SIG-M5 treated with dmso at 0.1 percent for 504 hours (cell line): ENCODE measurements at regions not wholly inside any gene's neighbourhood (a gene's known extent, or its start where the extent isn't known, plus 50 kb on each side); places are given as distances from the start of the nearest gene placed in this dataset.
"Not testable (repeated sequence)": the region's sequence is repeated elsewhere in the genome, so short reads cannot be mapped to it uniquely, and the experiment has no call there.

Experiments
- DNase-seq: peaks from one replicate; lab custom pipeline; 2025; ENCODE audit not compliant: unreplicated experiment; lab: John Stamatoyannopoulos, UW

DNA sequence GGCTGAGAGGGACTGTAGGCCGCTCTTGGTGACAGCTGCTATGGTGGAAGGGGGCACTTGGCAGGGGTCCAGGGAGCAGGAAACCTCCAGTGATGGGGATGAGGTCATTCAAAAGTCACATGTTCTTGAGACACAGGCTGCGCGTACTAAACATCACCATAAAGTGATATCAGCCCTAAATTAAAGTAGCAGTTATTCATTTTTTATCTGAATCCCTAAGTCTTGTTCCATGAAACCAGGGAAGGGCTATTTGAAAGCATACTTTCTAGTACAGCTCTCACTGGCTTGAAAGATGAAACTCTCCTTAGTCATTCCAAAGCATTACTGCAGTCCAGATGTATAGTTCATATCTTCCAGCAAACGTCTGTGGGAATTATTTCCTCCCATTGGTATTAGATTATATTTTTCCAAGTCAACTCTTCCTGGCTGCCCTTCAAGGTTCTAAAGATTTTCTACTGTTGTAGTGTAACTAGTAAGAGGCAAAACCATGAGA, 373.1 kb downstream of the CD109 start:
- DNase-seq: no peak

- no peak for DNase-seq
Measured at GRCh38 chr6:74066168-74066871, 370.3 kb downstream of the CD109 start.

DNA sequence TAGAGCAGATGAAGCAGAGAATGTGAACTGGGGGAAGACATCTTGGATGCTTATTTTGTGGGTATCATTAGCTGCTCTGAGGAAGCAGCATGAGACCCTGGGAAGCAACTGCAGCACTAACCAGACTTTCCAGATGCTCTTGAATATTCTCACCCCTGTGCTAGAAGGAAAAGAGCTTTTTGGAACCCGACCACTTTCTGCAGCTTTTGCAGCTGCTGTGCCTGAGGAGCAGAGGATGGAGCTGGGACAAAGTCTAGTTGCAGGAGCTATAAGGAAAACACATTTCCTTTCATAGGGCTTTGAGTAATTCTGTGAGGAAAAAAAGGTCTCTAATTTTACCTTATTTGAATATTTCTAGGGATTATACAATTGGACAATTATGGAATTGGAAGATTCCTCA, 369.7 kb downstream of the CD109 start:
- no peak for DNase-seq

GRCh38 chr6:74063391-74063790, 367.4 kb downstream of the CD109 start:
- DNase-seq: no peak

DNA sequence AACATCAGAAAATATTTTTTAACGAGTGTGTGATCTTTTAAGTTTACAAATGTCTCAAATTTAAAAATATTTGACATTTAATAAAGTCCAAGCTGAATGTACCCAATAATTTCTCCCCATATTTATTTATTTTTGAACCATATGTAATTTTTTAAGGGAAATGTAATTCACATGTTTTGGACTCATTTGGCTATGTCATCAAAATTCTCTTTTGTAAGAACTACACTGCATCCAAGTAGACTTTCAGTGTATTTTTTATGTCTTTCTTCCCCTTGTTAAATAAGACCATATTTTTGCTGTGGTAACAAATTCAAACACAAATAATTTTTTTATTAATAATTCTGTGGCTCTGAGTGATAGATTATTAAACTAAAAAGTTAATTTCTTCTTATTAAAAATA, 365.2 kb downstream of the CD109 start:
- DNase-seq: no peak

GRCh38 chr6:74060354-74060753, 364.4 kb downstream of the CD109 start:
- no peak for DNase-seq

DNA sequence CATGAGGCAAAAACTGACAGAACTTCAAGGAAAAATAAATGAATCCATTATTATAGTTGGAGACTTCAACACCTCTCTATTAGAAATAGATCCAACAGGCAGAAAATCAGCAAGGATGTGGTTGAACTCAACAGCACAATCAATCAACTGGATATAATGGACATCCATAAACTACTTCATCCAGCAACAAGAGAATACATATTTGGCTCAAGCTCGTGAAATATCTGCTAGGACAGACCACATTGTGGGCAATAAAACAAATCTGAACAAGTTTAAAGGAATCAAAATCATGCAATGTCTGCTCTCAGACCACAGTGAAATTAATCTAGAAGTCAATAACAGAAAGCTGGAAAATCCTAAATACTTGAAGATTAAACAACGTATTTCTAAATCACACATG, 362.6 kb downstream of the CD109 start:
- DNase-seq: no peak

DNA sequence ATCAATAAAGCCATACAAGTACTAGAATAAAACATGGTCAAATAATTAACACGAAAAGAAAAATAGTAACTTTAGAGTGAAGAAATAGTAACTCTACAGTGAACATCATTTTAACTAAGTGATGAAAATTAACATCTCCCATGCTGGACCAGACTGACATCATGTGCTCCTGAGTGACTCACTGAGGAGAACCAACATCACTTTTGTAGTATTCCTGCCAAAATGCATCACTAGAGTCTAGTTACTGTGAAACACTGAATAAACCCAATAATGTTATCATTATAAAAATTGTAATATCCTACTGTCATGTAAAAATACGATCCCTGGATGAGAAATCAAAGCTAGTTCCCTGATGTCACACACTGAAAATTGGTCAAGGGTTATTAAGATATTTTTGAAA, 361.3 kb downstream of the CD109 start:
- no peak for DNase-seq

DNA sequence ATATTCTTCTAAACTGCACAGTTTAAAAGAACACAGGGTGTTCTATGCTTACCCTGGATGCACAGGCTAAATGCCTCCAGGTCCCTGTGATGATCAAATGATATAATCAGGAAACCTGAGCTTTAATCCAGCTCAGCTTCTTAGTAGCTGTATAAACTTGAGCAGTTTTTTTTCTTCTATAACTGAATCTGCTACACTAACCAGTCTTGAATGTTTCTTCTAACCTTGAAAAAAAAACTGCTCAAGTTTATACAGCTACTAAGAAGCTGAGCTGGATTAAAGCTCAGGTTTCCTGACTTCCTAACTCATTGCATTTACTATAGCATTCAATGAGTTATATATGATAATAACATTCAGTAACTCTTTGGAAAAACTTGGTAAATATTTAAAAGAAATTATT, 358.2 kb downstream of the CD109 start:
- DNase-seq: no peak

DNA sequence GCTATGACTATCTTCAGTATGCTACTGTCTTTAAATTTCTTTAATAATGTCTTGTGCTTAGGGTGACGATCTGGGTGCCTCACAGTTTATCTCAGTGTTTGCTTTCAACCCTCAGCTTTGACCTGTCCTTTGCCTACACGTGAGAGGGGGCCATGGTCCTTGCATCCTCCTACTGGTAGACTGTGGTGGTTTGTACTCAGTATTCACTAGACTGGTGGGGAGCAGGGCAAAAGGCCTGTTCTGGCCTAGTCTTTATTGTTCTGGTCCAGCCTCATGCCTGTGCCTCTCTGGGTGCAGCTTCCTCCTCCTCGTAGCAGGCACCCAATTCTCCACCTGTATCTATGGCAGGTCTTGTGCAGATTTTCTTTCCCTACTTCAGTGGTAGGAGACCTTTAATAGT, 354.9 kb downstream of the CD109 start:
- no peak for DNase-seq

GRCh38 chr6:74048387-74048786, 352.4 kb downstream of the CD109 start:
- no peak for DNase-seq

DNA sequence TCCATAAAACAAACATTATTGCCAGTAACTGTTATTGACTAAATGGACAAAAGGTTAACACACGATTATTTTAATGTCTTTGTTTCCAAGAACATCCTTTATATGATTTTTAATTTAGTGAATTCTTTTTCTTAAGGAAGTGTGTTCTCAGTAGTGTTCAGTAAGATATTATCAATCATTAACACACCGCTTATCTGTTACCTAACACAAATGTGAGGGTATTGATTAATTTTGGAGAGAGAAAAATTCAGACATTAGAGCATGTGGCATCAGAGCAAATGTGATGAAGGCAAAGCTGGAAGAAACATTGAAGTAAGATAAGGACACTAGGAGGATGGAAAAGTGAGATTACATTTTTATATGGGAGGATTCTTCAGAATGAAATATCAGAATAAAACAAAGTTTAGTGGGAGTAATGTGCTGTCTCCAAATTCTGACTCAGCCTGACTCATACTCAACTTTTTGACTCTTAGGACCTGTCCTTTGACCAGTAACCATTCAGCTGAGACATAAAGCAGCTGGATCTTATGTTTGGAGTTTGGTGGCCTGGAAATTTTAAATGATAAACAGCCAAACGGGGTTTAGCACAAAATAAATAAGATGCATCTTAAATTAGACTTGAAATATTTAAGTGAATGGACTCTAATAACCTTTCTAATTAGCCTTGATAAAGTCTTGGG, 348.6 kb downstream of the CD109 start:
- no peak for DNase-seq

DNA sequence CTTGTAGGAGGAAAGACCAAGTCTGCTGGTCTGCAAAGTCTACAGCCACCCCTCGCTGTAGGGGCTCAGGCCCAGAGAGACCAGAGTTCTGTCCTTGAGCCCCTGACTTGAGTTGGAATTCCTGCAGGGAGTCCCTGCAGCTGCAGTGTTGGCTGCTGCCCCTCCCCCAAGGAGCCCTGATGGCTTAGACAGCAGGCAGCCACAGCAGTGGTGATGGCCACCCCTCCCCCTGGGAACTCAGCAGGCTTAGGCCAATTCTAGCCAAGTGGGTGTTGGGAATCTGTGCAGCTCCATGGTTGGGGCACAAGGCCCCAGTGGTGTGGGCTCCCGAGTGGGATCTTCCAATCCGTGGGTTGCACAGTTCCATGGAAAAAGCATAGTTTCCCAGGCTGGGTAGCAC, 345.4 kb downstream of the CD109 start:
- DNase-seq: no peak

- no peak for DNase-seq
Measured at GRCh38 chr6:74018825-74019224, 322.8 kb downstream of the CD109 start.

DNA sequence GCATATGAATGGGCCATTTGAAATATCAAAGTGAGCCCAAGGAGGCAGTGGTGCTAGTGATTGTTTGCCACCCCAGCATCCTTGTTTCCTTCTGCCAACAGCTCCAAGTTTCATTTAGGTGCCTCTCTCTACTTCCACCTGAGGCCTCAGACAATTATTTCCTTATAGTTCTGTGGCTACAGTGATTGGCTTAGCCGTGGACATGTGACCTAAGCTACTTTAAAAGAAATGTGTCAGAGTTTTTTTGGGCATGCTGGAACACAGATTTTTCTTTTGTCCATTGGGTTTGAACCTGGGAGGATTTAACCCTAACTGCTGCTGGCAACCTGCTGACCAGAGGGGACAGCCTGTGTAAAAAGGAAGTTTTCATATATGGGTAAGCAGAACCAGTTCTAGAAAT, 319.4 kb downstream of the CD109 start:
- no peak for DNase-seq

GRCh38 chr6:74000666-74001490, 304.9 kb downstream of the CD109 start:
- no peak for DNase-seq

DNA sequence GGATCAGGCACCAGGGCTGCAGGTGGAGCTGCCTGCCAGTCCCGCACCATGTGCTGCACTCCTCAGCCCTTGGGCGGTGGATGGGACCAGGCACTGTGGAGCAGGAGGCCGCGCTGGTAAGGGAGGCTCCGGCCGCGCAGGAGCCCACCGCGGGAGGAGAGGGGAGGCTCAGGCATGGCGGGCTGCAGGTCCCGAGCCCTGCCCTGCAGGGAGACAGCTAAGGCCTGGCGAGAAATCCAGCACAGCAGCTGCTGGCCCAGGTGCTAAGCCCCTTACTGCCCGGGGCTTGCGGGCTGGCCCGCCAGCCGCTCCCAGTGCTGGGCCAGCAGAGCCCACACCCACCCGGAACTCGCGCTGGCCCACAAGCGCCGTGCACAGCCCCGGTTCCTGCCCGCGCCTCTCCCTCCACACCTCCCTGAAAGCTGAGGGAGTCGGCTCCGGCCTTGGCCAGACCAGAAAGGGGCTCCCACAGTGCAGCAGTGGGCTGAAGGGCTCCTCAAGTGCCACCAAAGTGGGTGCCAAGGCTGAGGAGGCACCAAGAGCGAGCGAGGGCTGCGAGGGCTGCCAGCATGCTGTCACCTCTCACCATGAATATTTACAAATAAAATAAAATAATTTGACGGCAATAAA, 294.7 kb downstream of the CD109 start:
- DNase-seq: not testable (repeated sequence)

DNA sequence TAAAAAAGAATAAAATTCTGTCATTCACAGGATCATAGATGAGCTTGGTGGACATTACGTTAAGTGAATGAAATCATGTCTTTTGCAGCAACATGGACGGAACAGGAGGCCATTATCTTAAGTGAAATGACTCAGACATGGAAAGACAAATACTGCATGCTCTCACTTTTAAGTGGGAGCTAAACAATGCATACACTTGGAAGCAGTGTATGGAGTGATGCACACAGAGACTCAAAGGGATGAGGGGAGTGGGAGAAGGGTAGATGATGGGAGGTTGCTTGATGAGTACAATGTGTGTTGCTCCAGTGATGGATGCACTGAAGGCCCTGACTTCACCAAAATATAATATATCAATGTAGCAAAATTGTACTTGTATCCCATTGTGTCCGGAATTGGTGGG, 293.4 kb downstream of the CD109 start:
- DNase-seq: no peak

GRCh38 chr6:73985891-73986290, 289.9 kb downstream of the CD109 start:
- no peak for DNase-seq

GRCh38 chr6:73984571-73985210, 288.7 kb downstream of the CD109 start:
- no peak for DNase-seq

- DNase-seq: no peak
Measured at GRCh38 chr6:73983367-73983766, 287.4 kb downstream of the CD109 start.
